Activated CD8-positive, alpha-beta memory T cell treated with anti-CD3 and anti-CD28 coated beads, Interleukin-2, amount 10 ng/mL, durations not matched to agents 7 days and 5 days (primary cell): ENCODE measurements at regions not wholly inside any gene's neighbourhood (a gene's known extent, or its start where the extent isn't known, plus 50 kb on each side); places are given as distances from the start of the nearest gene placed in this dataset.
A peak's percentile ranks its signal among the peaks of the same experiment; 100 is the strongest.

ENCODE experiments used
- ATAC-seq: fragments of 150-1000 bp; cut with Tn5 transposase; one replicate; pipeline ENCODE4 v1.10.0; 2021; ENCODE audit warnings: moderate library complexity
- CTCF ChIA-PET: fragments of 350-600 bp; sonication (Branson Sonifier 250); formaldehyde crosslinking; loops from one replicate; lab custom pipeline; 2021; ENCODE audit warnings: antibody characterized with exemption; lab: Charles Lee
- DNase-seq: peaks from one replicate; pipeline ENCODE4 v3.0.0-alpha.2; 2020
- H3K27ac Mint-ChIP-seq: one replicate; pipeline ENCODE4 v1.8.0; 2021; ENCODE audit warnings: mild to moderate bottlenecking, mixed read lengths
- H3K27me3 Mint-ChIP-seq: one replicate; pipeline ENCODE4 v1.8.0; 2021; ENCODE audit warnings: mixed read lengths
- H3K36me3 Mint-ChIP-seq: one replicate; pipeline ENCODE4 v1.8.0; 2021; ENCODE audit warnings: mild to moderate bottlenecking, mixed read lengths
- H3K4me1 Mint-ChIP-seq: one replicate; pipeline ENCODE4 v1.8.0; 2021; ENCODE audit warnings: mixed read lengths
- H3K4me3 Mint-ChIP-seq: one replicate; pipeline ENCODE4 v1.8.0; 2021; ENCODE audit warnings: mild to moderate bottlenecking, moderate library complexity, mixed read lengths
- H3K9me3 Mint-ChIP-seq: one replicate; pipeline ENCODE4 v1.8.0; 2022; ENCODE audit warnings: low read depth, mixed read lengths

- Mint-ChIP-seq H3K9me3 (no peaks in the 10 kb centered on the region), H3K27ac (no peak overlapping the region), H3K36me3 (no peaks in the 10 kb centered on the region), H3K27me3 (no peaks in the 10 kb centered on the region), H3K4me3 (no peak overlapping the region), H3K4me1 (no peaks in the 10 kb centered on the region)
- peak; percentile 21 for DNase-seq
- no peak for ATAC-seq
- CTCF ChIA-PET: no interaction called here
Observed at GRCh38 chr14:101113108-101113612, 209.6 kb upstream of the RTL1 start.

GRCh38 chr14:101113835-101114725 lies 210.6 kb upstream of the RTL1 start:
- Mint-ChIP-seq H3K4me1 (no peaks in the 10 kb centered on the region), H3K4me3 (no peak overlapping the region), H3K36me3 (no peaks in the 10 kb centered on the region), H3K27me3 (peaks cover 7% of the 10 kb centered on the region), H3K27ac (no peak overlapping the region), H3K9me3 (no peaks in the 10 kb centered on the region)
- CTCF ChIA-PET: no interaction called here
- DNase-seq (peak; percentile 27), ATAC-seq (no peak)

GRCh38 chr14:101114726-101115515 lies 211.4 kb upstream of the RTL1 start:
- no peak for ATAC-seq
- H3K9me3 Mint-ChIP-seq: no peaks in the 10 kb centered on the region
- CTCF ChIA-PET: no interaction called here
- peaks cover 13% of the 10 kb centered on the region for H3K27me3 Mint-ChIP-seq
- no peak overlapping the region for H3K27ac Mint-ChIP-seq
- H3K36me3 Mint-ChIP-seq: no peaks in the 10 kb centered on the region
- H3K4me3 Mint-ChIP-seq: no peak overlapping the region
- peak; percentile 31 for DNase-seq
- H3K4me1 Mint-ChIP-seq: peaks cover 1% of the 10 kb centered on the region

- CTCF ChIA-PET: no interaction called here
- Mint-ChIP-seq H3K4me3 (no peak overlapping the region), H3K4me1 (peaks cover 8% of the 10 kb centered on the region), H3K27me3 (peaks cover 18% of the 10 kb centered on the region), H3K36me3 (no peaks in the 10 kb centered on the region), H3K9me3 (no peaks in the 10 kb centered on the region), H3K27ac (no peak overlapping the region)
- ATAC-seq (no peak), DNase-seq (no peak)
Observed at GRCh38 chr14:101115652-101116051, 212.1 kb upstream of the RTL1 start.

- CTCF ChIA-PET: no interaction called here
- Mint-ChIP-seq H3K36me3 (no peaks in the 10 kb centered on the region), H3K4me1 (peaks cover 11% of the 10 kb centered on the region), H3K4me3 (no peak overlapping the region), H3K27me3 (peaks cover 18% of the 10 kb centered on the region), H3K27ac (no peak overlapping the region), H3K9me3 (no peaks in the 10 kb centered on the region)
- ATAC-seq (no peak), DNase-seq (peak; percentile 12)
Observed at GRCh38 chr14:101116065-101116464, 212.5 kb upstream of the RTL1 start.

GRCh38 chr14:101116486-101117130 lies 213.1 kb upstream of the RTL1 start:
- DNase-seq (peak; percentile 35), ATAC-seq (no peak)
- CTCF ChIA-PET: no interaction called here
- Mint-ChIP-seq H3K27ac (no peak overlapping the region), H3K4me1 (peaks cover 11% of the 10 kb centered on the region), H3K9me3 (no peaks in the 10 kb centered on the region), H3K27me3 (peaks cover 18% of the 10 kb centered on the region), H3K36me3 (no peaks in the 10 kb centered on the region), H3K4me3 (no peak overlapping the region)

- Mint-ChIP-seq H3K4me3 (no peak overlapping the region), H3K4me1 (peaks cover 11% of the 10 kb centered on the region), H3K9me3 (no peaks in the 10 kb centered on the region), H3K27me3 (peaks cover 18% of the 10 kb centered on the region), H3K27ac (no peak overlapping the region), H3K36me3 (no peaks in the 10 kb centered on the region)
- CTCF ChIA-PET: no interaction called here
- DNase-seq: no peak
- ATAC-seq: no peak
Observed at GRCh38 chr14:101117543-101117942, 214.0 kb upstream of the RTL1 start.

- Mint-ChIP-seq H3K27me3 (peaks cover 18% of the 10 kb centered on the region), H3K36me3 (no peaks in the 10 kb centered on the region), H3K4me1 (peaks cover 11% of the 10 kb centered on the region), H3K9me3 (no peaks in the 10 kb centered on the region), H3K27ac (no peak overlapping the region), H3K4me3 (no peak overlapping the region)
- CTCF ChIA-PET: no interaction called here
- ATAC-seq (no peak), DNase-seq (no peak)
Observed at GRCh38 chr14:101118233-101118632, 214.7 kb upstream of the RTL1 start.

- DNase-seq (no peak), ATAC-seq (no peak)
- H3K9me3 Mint-ChIP-seq: no peaks in the 10 kb centered on the region
- CTCF ChIA-PET: no interaction called here
- peaks cover 11% of the 10 kb centered on the region for H3K4me1 Mint-ChIP-seq
- H3K36me3 Mint-ChIP-seq: no peaks in the 10 kb centered on the region
- H3K27ac Mint-ChIP-seq: no peak overlapping the region
- H3K27me3 Mint-ChIP-seq: peaks cover 18% of the 10 kb centered on the region
- H3K4me3 Mint-ChIP-seq: no peak overlapping the region
Observed at GRCh38 chr14:101118746-101119591, 215.4 kb upstream of the RTL1 start.

GRCh38 chr14:101119830-101120571 lies 216.5 kb upstream of the RTL1 start:
- Mint-ChIP-seq H3K4me3 (no peak overlapping the region), H3K9me3 (no peaks in the 10 kb centered on the region), H3K27me3 (peaks cover 18% of the 10 kb centered on the region), H3K27ac (no peak overlapping the region), H3K4me1 (peaks cover 11% of the 10 kb centered on the region), H3K36me3 (no peaks in the 10 kb centered on the region)
- DNase-seq: peak; percentile 23
- CTCF ChIA-PET: no interaction called here
- no peak for ATAC-seq

- no peak overlapping the region for H3K4me3 Mint-ChIP-seq
- peak; percentile 39 for ATAC-seq
- no peak overlapping the region for H3K27ac Mint-ChIP-seq
- H3K27me3 Mint-ChIP-seq: peaks cover 18% of the 10 kb centered on the region
- peak; percentile 43 for DNase-seq
- no peaks in the 10 kb centered on the region for H3K9me3 Mint-ChIP-seq
- CTCF ChIA-PET: interaction anchor here (1.2 kb wide), 1 partner anchor 479 kb away, joined by 3 read pairs; no protein-coding TSS in a partner anchor
- peaks cover 11% of the 10 kb centered on the region for H3K4me1 Mint-ChIP-seq
- H3K36me3 Mint-ChIP-seq: no peaks in the 10 kb centered on the region
Observed at GRCh38 chr14:101120641-101121507, 217.4 kb upstream of the RTL1 start.
